NCI-H2107 treated with DMSO at 0.1 percent for 48 hours (cell line): ENCODE measurements at regions not wholly inside any gene's neighbourhood (a gene's known extent, or its start where the extent isn't known, plus 50 kb on each side); places are given as distances from the start of the nearest gene placed in this dataset.
"Not testable (repeated sequence)": the region's sequence is repeated elsewhere in the genome, so short reads cannot be mapped to it uniquely, and the experiment has no call there.

Experiments used
- DNase-seq: peaks from one replicate; lab custom pipeline; 2025; ENCODE audit not compliant: unreplicated experiment; lab: John Stamatoyannopoulos, UW

DNA sequence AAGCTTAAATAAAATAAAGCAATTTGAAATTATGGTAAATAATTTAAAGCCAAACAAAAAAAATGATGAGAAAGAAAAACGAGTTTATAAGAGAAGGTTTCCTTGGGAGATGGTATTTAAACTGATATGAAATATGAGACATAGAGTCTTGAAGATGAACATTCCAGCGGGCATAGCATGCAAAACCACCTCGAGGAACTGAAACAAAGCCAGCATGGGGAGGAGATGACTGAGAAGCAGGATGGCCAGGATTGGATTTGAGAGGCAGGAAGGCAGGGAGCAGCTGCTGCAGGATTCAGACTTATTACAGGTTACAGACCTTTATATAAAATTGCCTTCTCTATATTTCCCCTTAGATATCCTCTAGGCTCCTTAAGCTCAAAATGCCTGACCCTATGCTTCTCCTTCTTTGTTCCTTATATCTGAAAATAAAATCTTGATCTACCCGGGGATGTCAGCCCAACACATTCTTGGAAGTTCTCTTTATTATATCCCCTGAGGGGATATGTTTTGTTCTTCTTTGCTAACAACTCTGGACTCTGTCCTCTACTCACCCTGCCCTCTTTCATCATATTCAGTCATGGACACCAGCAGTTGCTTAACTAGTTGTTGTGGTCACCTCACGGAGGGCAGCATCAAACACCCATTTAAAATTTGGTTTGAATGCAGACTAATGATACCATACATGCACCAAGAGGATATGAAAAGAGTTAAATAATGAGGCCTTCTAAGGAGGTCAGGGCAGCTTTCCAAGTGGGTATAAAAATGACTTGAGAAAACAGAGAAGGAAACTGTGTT, 719.1 kb upstream of the B3GALT2 start:
- DNase-seq = no peak

DNA sequence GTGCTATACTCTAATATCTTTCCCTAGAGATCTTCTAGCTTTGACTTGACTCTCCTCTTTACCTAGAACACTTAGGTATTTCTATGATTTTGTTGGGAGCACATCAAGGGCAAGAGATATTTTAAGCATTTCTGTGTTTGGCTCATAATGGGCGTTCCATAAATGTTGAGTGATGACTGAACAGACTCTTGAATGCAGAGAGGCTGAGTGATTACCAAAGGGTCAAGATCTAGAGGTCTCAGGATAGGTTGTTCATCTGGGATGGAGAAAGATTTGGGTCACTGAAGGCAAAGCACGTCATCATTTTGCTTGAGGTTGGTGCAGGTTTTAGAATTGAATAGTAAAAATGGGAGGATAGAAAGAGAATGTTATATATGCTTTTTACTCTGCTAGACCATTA, 705.4 kb upstream of the B3GALT2 start:
- no peak for DNase-seq

DNA sequence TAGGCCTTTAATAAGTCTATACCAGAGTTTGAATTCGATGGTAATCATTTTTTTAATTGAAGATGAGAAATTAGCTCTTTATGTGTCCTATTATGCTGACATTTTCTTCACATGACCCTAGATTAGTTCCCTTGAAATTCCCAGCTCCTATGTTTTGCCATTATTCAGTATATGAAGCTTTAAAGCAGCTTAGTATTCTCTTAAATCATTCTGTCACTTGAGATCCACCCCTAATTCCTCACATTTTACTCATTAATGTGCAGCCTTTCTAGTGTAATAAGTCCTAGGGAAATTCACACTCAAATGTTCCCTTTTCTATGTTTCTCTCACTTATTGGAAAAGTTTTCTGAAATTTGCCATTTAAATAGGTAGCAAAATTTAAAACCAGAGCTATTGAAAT, 704.5 kb upstream of the B3GALT2 start:
- DNase-seq = no peak

DNA sequence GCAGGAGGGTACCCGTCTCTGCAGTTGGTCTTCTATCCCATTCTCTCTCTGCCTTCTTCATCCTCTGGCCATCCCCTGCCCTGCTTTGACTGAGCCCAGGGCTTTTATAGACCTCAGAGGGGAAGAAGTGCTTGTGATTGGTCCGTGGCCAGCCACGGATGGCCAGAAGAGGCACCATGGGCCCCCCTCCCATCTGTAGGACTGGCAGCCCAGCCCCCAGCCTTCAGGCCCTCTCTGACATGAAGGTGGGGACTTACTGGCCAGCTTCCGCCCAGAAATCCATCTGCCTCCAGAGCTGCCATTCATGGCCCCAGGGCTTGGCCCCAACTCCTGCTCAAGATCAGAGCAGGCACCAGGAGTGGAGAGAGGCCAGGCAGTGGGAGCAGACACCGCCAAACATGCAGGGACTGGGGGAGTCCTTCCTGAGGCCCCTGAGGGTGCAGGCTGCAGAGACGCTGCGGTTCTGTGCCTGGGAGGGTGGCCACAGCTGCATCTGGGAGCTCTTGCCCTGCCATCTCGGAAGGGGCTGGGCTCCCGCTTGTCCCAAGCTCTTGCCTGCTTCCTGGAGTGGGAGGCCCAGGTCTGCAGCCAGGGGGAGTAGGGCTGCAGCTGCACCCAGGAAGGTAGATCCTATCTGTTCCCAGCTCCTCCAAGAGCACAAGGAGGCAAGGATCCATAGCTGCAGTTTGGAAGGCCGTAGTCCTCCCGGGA, 698.6 kb upstream of the B3GALT2 start:
- DNase-seq = no peak

DNA sequence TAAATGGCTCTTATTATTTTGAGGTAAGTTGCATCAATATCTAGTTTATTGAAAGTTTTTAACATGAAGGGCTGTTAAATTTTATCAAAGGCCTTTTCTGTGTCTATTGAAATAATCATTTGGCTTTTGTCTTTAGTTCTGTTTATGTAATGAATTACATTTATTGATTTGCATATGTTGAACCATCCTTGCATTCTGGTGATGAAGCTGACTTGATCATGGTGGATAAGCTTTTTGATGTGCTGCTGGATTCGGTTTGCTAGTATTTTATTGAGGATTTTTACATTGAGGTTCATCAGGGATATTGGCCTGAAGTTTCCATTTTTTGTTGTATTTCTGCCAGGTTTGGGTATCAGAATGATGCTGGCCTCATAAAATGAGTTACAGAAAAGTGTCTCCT, 691.5 kb upstream of the B3GALT2 start:
- DNase-seq = not testable (repeated sequence)

DNA sequence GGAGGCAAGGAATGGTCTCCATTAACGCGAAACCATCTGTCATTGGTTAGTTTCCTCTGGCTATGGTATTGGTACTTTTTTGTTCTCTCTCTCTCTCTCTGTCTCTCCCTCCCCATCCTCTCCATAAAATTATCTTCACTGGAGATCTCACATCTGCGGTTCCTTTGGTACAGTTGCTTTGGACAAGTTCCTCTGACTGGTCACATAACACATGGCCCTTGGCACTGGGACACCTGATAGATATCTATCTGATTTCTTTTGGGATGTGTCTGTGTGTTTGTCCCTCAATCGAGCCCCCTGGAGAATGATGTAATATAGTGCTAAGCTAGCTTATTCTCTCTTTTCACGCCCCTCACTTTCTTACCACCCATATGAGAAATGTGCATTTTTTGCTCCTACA, 682.0 kb upstream of the B3GALT2 start:
- DNase-seq = no peak

DNA sequence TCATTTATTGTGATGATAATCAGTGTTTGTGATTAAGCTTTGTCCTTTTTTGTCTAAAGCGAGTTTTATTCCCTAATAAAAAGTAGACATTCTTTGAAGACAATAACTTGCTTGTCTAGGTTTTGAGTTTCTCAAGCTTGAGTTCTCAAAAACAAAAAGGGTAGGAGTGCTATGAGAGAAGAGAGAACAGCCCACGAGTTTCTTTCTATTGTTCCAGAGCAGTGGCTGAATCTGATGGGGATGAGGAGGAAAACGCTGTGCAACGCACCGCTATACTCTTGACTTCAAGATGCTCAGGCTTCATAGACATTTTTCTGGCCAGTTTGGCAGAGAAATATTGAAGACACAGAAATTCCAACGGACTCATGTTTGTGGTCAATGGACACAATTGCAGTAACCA, 669.8 kb upstream of the B3GALT2 start:
- DNase-seq = no peak

DNA sequence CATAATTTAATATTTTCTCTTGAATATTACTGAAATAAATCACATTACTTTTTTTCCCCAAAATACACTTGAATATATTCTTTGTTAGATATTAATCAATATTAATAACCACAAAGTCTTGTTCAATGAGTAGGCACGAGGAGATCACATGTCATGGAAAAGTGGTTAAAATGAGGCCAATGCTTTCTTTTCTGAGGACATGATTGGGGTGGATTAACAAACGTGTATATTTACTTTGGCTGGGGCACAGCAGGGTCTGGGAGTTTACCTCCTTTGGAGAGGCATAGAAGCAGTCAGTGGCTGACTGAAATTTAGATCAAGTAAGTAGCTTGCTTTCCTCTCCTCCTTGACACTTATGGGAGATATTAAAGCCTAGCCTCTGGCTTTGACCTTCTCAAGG, 664.3 kb upstream of the B3GALT2 start:
- no peak for DNase-seq

DNA sequence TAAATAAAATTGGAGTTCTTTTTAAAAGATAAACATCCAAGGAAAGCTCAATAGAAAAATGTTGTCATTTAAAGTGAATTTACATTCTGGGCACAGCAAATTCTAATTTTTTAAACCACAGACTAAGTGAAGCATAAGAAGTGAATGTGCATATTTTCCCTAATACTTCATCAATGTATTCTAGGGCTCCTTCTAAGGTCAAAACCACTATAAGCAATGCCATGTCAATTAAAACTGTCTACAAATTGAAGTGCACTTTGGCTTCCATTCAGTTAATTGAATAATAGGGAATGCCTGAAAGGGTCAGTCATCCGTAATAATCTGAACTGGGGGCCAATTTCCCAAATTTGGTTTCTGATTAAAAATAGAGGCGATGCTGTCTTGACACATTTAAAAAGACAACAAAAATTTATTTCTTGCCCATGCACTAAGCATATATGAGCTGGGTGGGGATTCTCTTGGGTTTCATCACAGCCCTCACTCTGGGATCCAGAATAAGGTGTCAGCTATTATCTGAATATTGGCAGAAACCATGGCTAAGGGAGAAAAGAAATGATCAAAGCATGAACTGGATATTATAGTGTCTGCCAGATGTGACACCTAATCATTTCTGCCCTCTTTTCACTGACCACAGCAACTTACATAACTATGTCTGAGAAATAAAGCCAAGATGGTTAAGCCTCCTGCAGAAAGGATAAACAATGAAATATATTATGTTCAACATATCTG, 660.6 kb upstream of the B3GALT2 start:
- no peak for DNase-seq

DNA sequence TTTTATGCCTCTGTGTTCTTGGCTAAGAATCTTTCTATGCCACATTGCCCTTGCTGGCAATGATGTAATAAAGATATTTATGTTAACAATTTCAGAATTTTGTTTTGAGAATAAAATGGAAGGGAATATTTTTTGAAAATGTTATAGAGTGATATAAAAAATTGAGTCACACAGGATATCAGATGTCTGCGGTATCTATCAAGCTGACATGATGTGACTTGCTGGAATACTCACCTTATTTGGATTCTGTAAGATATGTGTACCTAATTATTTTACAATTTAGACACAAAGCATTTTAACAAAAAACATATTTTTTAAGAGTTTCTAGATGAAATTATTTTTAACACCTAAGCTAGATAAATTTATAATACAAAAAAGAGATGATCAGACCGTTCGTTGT, 660.0 kb upstream of the B3GALT2 start:
- no peak for DNase-seq

DNA sequence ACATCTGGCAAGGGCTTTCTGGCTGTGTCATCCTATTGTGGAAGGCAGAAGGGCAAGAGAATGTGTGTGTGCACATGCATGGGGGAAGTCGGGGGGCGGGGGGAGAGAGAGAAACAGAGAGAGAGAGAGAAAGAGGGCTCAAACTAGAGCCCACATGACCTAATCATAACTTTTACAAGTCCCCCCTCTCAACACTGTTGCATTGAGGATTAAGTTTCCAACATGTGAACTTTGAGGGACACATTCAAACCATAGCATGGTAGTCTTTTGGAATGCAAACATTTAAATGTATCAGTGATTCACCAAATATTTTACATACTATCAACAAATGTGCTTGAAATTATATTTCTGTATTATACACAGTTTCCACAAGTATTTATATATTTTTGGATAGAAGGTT, 655.4 kb upstream of the B3GALT2 start:
- no peak for DNase-seq

DNA sequence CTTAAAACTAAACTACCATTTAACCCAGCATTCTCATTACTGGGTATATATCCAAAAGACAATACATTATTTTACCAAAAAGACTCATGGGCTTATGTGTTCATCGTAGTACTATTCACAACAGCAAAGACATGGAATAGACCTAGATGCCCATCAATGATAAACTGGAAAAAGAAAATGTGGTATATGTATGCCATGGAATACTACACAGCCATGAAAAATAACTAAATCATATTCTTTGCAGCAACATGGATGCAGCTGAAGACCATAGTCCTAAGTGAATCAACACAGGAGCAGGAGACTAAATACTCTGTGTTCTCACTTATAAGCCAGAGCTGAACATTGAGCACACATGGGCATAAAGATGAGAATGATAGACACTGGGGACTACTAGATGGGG, 645.1 kb upstream of the B3GALT2 start:
- no peak for DNase-seq

DNA sequence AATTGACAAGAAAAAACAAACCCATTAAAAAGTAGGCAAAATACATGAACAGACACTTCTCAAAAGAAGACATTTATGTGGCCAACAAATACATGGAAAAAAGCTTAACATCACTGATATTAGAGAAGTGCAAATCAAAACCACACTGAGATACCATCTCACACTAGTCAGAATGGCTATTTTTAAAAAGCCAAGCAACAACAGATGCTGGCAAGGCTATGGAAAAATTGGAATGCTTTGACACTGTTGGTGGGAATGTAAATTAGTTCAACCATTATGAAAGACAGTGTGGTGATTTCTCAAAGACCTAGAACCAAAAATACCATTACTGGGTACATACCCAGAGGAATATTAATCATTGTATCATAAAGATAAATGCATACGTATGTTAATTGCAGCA, 641.1 kb upstream of the B3GALT2 start:
- DNase-seq = no peak

DNA sequence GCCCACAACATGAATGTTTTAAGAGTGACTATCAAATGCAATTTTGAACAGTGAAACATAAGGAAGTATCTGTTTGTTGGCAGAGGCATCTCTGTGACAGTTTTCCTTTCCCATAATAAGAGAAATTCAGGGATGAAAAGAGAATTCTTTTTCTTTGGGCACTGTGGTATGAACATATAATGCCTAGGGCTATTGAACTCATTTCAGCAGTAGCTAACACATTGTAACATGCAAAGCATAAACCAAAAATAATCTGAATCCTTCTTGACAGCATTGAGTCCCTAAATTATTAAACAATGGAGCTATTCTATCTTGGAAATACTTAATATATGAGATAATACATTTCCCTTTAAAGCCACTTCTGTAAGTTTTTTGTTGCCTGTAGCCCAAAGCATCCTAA, 633.0 kb upstream of the B3GALT2 start:
- no peak for DNase-seq

DNA sequence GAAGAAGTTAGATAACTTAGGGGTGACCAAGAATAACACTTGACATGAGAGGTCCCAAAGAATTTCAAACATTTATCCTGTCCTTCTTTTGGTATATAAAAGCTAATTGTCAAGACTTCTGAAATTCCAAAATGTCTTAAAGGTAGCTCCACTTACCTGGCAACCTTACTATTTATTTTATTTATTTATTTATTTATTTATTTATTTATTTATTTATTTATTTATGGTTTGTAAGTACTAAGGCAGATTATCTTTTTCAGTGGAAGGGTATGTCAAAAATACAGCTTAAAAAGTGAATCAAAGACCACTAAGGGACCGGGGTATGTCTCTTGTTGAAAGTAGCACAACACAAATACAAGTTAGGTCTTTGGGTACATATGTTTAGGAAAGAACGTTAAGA, 620.8 kb upstream of the B3GALT2 start:
- no peak for DNase-seq

DNA sequence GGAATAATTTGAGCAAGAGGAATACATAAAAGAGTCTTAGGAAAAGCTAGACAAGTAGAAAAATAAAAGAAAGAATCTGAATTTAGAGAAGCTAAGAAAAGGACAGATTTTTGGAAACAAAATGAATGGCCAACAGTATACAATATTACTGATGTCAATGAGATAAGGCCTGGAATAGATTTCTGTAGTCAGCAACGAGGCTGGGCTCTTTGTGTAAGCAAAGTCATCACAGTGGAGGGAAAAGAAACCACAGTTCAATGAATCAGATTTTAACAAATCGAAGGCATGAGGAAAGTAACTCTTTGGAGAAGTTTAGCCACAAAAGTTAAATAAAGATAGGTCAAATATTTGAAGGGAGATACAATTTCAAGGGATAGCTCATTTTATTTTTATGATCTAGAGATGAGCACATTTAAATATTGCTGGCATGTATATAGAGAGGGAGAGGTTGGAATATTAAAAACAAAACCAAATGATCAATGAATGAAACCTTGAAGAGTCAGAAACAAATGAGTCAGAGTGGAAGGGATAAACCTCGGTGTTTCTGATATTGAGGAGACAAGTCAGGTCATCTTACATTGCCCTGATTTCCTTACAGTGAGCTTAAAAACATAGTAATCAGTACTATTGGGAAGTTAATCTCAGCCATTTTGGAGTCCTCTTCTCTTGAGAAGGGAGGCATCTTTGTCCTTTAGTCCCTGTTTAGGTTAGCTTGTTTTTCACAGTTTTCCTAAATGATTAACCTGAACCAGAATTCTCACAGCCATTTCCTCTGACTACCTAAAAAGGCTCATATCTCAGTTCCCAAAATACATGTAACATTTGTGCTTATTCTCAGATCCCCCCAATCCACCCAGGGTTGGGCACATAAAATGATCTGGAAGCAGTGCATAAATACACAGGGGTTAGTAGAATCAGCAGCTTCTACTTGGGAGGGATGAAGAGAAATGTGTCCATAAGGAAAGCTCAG, 620.0 kb upstream of the B3GALT2 start:
- DNase-seq = no peak

DNA sequence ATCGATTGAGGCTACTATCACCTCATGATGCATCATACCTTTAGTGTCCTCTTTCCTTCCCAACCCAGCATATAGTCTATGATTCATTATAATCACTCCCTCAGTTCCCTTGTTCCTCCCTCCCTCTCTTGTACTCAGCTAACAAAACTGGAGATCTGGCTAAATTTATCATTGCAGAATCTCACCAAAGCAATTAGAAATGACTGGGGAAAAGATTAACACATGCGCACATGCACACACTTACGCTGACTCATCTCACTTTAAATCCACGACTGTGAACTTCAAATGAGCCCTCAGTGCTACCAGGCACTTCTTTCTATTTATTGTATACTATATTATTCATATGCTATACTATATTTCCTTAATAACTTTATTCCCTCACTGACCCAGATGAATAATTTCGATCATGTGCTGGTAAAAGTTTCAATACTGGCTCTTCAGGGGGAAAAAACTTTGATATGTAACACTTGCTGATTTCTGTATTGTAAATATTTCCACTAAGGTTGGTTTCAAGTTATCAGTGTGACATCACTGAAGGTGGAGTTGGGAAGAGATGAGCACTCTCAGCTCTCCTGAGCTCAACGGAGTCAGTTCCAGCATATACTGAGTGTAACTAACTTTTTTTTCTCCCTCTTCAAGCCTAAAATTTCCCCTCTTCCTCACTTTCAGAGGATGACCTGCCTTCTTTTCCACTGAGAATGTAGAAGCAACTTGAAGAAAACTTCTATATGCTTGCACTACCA, 613.7 kb upstream of the B3GALT2 start:
- no peak for DNase-seq

DNA sequence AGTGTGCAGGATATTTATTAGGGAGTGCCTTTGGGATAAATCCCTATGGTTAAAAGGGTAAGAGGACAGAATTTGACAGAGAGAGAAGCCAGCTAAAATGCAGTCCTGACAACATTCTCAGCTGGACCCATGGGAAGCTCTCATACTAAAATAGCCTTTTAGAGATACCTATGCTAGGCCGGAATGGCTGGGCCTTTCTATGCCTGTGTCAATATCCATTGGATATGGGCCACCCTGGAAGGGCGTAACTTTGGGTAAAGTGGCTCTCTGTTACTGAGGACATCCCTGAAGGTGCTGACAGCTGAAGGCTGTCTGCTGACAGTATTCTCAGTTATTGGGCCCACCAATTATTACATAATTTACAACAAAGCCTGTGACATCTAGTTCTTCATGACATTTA, 613.0 kb upstream of the B3GALT2 start:
- DNase-seq = no peak

DNA sequence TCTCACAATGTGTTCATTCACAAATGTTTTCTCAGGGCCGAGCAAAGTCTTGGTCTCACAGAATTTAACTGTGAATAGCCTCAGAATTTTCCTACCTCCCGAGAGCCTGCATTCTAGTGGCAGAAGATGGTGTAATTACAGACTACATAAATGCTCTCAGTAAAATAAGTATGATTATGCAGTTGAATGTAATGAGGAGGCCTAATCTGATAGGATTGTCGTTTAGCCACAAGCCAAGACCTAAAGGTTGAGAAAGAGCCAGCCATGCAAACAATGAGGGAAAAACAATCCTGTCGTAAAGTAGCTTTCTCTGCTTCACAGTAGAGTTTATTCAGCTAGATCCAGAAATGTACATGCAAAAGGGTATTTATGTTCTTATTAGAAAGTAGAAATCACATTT, 607.8 kb upstream of the B3GALT2 start:
- no peak for DNase-seq

DNA sequence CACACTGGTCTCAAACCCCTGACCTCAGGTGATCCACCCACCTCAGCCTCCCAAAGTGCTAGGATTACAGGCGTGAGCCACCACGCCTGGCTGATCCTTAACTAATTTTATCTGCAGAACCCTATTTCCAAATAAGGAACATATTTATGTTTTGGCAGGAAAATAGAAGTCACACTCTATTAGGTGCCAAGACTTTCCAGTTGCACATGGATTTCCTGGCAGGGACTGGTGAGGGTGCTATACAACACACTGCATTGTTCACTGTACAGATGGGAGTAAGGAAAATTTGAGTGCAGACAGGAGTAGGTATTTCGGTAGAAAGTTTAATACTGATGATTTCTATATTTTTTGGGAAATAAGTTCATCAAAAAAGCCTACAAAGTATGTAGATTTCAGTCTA, 605.3 kb upstream of the B3GALT2 start:
- no peak for DNase-seq
